Prostate gland (tissue), 2 donors: ENCODE measurements at regions not wholly inside any gene's neighbourhood (a gene's known extent, or its start where the extent isn't known, plus 50 kb on each side); places are given as distances from the start of the nearest gene placed in this dataset.

Experiments
- DNase-seq: peaks from one replicate; pipeline ENCODE4 v3.0.0-alpha.2; 2019; ENCODE audit warnings: low spot score
- H3K27ac ChIP-seq, 2 donors: fragments of 200-600 bp; sonication (generic); 2 replicates each; pipeline ENCODE4 v1.5.1; 2017 to 2019
- H3K27me3 ChIP-seq: fragments of 200-600 bp; sonication (generic); replicated peaks from 2 replicates; pipeline ENCODE4 v1.5.1; 2019; ENCODE audit not compliant: insufficient read depth
- H3K36me3 ChIP-seq, 2 donors: fragments of 200-600 bp; sonication (generic); 1 replicate in 1 of 2; 2 replicates in 1 of 2; pipeline versions ENCODE4 v1.5.1 to v1.8.1; 2017 to 2019
- H3K4me1 ChIP-seq: fragments of 200-600 bp; sonication (generic); replicated peaks from 2 replicates; pipeline ENCODE4 v1.5.1; 2019
- H3K4me3 ChIP-seq, 2 donors: fragments of 200-600 bp; sonication (generic); 2 replicates each; pipeline ENCODE4 v1.5.1; 2017 to 2019
- H3K9me3 ChIP-seq: fragments of 200-600 bp; sonication (generic); 2 replicates; pipeline ENCODE4 v1.5.1; 2017
- POLR2A ChIP-seq: fragments of 450-650 bp; IDR thresholded peaks from one replicate; pipeline ENCODE4 v1.6.1; 2016; ENCODE audit warnings: antibody characterized with exemption, mild to moderate bottlenecking
- POLR2AphosphoS5 ChIP-seq: sonication (generic); formaldehyde crosslinking; IDR thresholded peaks from one replicate; pipeline ENCODE4 v1.6.1; 2017; ENCODE audit warnings: antibody characterized with exemption
- WGBS: methylation state at CpG from one replicate; pipeline ENCODE4 v1.1.5; 2018; 5-methylcytosine and 5-hydroxymethylcytosine counted together
- intact Hi-C: fragments of 100-400 bp; cut with DNase I; formaldehyde crosslinking; loops from one replicate; pipeline ENCODE4 v1.14.2; 2022
- TF ChIP-seq, protein P1 (sequence below), 4 experiments: fragments of 200-600 bp in 2 of 4; fragments of 450-650 bp in 2 of 4; sonication (generic) in 2 of 4; IDR thresholded peaks; 1 replicate in 3 of 4; 2 replicates in 1 of 4; pipeline ENCODE4 v1.5.1; 2016 to 2019; ENCODE audit warnings: antibody characterized with exemption in 4 of 4, mild to moderate bottlenecking in 2 of 4, moderate library complexity in 2 of 4

DNA sequence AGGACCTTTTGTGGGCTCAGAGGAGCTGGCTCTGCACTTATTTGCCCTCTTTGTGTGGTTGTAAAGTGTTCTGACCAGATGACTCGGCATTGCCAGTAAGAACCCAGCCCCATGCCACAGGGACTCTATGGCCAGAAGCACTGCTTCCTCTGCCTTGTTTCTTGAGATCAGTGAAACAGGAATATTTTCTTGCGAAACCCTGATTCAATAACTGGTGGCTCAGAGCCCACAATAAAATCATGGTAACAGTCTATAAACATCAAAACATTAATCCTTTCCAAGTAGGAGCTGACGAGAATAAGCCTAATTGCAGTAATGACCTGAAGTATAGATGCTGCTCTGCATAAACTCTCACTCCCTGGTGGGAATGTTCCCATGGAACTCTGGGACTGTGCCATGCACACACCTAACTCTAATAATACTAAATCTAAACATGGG is 344.3 kb downstream of the ZNF608 start:
- WGBS = 11% methylated on average over 3 of the region's 3 CpGs
- peak; percentile 75 for DNase-seq
- Histone ChIP-seq H3K27me3 (no peaks in the 10 kb centered on the region), H3K4me1 (no peaks in the 10 kb centered on the region), H3K4me3 (no peak overlapping the region), H3K27ac (no peak overlapping the region), H3K9me3 (no peaks in the 10 kb centered on the region), H3K36me3 (no peaks in the 10 kb centered on the region)
- intact Hi-C loops = loop anchor here (5.0 kb wide), 1 partner anchor 345 kb away; the partner anchor contains the start of gene ZNF608
- TF ChIP-seq POLR2AphosphoS5 (peak; percentile 78), POLR2A (no peak)

DNA sequence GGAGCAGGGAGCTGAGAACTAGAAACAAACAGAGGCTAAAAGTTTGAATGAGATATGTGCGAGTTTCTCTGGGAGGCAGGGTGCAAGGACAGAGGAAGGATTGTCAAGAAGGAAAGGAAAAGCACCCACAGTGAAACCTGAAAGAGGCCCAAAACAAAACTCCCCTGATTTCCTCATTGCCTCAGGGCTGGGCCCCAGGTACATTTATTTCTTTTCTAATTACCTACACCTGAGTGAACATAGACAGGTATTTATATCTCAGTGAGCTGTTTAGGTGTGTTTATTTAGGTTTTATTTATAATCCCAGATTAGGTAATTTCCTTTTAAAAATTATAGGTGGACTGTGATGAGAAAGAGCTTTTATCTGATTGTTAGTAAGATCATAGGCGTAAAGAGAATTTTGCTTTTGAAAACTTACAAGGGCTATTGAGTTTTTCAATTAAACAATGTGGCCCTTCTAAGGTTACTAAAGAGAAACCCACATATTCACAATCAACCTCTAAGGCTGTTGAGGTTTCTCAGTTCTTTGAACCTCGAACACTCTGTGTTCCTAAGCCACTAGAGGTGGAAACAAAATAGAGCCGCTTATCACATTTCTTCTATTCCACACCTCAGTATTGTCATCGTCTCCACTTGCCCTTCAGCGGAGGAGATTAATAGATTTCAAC is 344.8 kb downstream of the ZNF608 start:
- TF ChIP-seq POLR2AphosphoS5 (no peak), POLR2A (no peak)
- TF ChIP-seq, protein P1, sequence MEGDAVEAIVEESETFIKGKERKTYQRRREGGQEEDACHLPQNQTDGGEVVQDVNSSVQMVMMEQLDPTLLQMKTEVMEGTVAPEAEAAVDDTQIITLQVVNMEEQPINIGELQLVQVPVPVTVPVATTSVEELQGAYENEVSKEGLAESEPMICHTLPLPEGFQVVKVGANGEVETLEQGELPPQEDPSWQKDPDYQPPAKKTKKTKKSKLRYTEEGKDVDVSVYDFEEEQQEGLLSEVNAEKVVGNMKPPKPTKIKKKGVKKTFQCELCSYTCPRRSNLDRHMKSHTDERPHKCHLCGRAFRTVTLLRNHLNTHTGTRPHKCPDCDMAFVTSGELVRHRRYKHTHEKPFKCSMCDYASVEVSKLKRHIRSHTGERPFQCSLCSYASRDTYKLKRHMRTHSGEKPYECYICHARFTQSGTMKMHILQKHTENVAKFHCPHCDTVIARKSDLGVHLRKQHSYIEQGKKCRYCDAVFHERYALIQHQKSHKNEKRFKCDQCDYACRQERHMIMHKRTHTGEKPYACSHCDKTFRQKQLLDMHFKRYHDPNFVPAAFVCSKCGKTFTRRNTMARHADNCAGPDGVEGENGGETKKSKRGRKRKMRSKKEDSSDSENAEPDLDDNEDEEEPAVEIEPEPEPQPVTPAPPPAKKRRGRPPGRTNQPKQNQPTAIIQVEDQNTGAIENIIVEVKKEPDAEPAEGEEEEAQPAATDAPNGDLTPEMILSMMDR (IDR thresholded peaks at IDR 0.05) = no peak
- no peak overlapping the region for H3K4me3 ChIP-seq
- no peak for DNase-seq
- WGBS = 42% methylated on average over 6 of the region's 6 CpGs
- H3K27ac ChIP-seq = no peak overlapping the region
- H3K9me3 ChIP-seq = no peaks in the 10 kb centered on the region
- no peaks in the 10 kb centered on the region for H3K4me1 ChIP-seq
- H3K36me3 ChIP-seq = no peaks in the 10 kb centered on the region
- intact Hi-C loops = loop anchor here (5.0 kb wide), 1 partner anchor 346 kb away; the partner anchor contains the start of gene ZNF608
- H3K27me3 ChIP-seq = no peaks in the 10 kb centered on the region

DNA sequence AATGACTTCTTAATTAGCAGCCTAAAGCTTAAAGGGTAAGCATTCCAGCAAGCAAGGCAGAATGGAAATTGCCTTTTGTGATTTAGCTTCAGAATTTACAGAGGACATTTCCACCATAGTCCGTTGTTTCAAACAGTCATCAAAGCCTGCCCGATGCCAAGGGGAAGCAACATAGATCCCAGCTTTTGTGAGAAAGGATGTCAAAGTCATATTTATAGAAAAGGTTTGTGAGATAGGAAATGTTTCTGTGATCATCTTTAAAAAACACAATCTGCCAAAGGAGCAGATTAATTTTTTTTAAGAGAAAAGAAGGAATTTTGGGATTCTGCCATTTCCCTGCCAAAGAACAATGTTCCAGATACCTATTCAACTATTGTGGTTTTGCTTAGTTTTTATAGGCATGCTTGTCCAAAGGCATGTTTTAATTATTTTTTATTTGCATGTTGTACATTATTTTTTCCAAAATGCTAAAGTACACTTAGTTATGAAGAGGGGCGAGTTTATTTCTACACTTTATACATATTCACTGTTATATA is 346.9 kb downstream of the ZNF608 start:
- Histone ChIP-seq H3K9me3 (no peaks in the 10 kb centered on the region), H3K27me3 (no peaks in the 10 kb centered on the region), H3K27ac (no peak overlapping the region), H3K36me3 (no peaks in the 10 kb centered on the region), H3K4me1 (no peaks in the 10 kb centered on the region), H3K4me3 (no peak overlapping the region)
- WGBS = 42% methylated on average over 3 of the region's 3 CpGs
- TF ChIP-seq POLR2AphosphoS5 (no peak), POLR2A (no peak)
- TF ChIP-seq, protein P1 (IDR thresholded peaks at IDR 0.05) = no peak
- DNase-seq = no peak
- intact Hi-C loops = no loop called here

DNA sequence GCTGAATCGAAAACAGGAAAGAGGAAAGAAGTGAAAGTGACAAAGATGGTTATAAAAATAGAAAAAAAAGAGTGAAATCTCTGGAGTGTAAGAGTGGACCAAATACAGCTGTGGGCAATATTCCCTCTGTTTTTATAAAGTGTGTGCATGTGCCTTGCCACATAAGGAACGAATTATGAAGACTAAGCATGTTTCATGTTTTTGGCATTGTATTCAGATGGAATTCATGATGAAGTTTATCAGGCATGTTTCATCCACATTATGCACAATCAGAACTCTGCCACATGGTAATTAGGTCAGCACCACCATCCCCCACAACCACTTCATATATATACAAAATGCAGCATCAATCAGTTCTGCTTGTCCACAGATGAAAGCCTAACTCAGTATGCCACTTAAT is 348.0 kb downstream of the ZNF608 start:
- Histone ChIP-seq H3K9me3 (no peaks in the 10 kb centered on the region), H3K27me3 (no peaks in the 10 kb centered on the region), H3K27ac (no peak overlapping the region), H3K4me3 (no peak overlapping the region), H3K36me3 (no peaks in the 10 kb centered on the region), H3K4me1 (no peaks in the 10 kb centered on the region)
- 25% methylated on average over 2 of the region's 2 CpGs for WGBS
- TF ChIP-seq POLR2A = no peak
- no peak for DNase-seq
- intact Hi-C loops = no loop called here

DNA sequence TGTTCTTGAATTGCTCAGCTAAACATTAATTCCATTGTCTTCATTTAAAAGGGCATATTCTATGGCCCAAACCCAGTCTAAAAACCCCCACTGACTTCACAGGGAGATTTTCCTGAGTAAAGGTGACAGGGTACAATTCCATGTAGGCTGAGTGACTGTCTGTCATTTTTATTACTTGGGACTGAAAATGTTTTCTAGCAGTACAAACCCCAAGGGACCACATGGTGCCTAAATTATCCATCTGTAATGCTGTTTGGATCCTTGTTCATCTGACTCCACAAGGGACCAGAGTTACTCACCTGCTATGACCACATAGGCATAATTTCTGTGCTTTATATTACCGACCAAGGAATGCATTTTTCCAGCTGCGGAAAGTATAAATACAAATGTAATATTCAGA is 349.1 kb downstream of the ZNF608 start:
- H3K4me3 ChIP-seq = no peak overlapping the region
- TF ChIP-seq POLR2A = no peak
- no peaks in the 10 kb centered on the region for H3K27me3 ChIP-seq
- no peak for DNase-seq
- intact Hi-C loops = no loop called here
- no peaks in the 10 kb centered on the region for H3K36me3 ChIP-seq
- WGBS = 96% methylated on average over 2 of the region's 2 CpGs
- H3K4me1 ChIP-seq = no peaks in the 10 kb centered on the region
- H3K27ac ChIP-seq = no peak overlapping the region
- no peaks in the 10 kb centered on the region for H3K9me3 ChIP-seq

DNA sequence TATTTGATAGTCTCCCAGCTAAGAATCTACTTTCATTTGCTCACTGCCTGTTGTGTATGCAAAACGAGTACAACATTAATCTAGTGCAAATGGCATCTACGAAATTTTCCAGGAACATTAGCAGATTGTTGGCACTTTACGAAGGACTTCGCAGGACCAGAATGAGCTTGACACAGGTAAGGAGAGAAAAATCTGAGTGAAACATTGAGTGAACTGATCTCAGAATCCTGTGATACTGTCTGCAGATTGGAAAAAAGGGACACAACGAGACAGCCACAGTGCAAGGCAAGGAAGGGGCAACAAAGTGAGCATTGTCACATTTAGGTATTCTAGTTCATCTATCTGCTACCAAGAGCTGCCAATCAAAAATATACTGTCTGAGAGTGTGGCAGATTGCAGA is 350.5 kb downstream of the ZNF608 start:
- no peak overlapping the region for H3K27ac ChIP-seq
- WGBS = 86% methylated on average over 5 of the region's 5 CpGs
- intact Hi-C loops = no loop called here

DNA sequence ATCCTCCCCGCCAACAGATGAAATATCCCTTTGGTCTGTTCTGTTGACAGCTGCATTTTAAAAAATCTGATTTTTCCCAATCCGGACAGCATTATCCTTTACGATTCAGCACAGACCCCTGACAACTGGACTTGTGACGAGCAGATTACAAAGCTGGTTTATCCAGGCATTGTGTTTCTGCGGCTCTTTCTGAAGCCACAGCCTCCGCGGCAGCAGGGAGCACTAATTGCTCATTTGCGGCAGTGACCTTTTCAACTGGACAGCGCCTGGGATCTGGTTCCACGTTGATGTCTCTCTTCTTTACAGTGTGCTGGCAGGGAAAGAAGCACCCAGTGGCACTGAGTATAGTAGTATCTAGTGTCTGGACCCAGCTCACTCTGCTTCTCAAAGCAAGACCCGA is 351.2 kb downstream of the ZNF608 start:
- Histone ChIP-seq H3K4me1 (no peaks in the 10 kb centered on the region), H3K36me3 (no peaks in the 10 kb centered on the region), H3K27me3 (no peaks in the 10 kb centered on the region), H3K4me3 (no peak overlapping the region), H3K27ac (no peak overlapping the region), H3K9me3 (no peaks in the 10 kb centered on the region)
- TF ChIP-seq POLR2A = no peak
- TF ChIP-seq POLR2AphosphoS5 = no peak
- WGBS = 73% methylated on average over 11 of the region's 11 CpGs
- DNase-seq = no peak
- intact Hi-C loops = no loop called here

More for the DNA sequence above, 350.5 kb downstream of the ZNF608 start:
- Histone ChIP-seq H3K4me3 (no peak overlapping the region), H3K4me1 (no peaks in the 10 kb centered on the region), H3K36me3 (no peaks in the 10 kb centered on the region), H3K9me3 (no peaks in the 10 kb centered on the region), H3K27me3 (no peaks in the 10 kb centered on the region)
- no peak for TF ChIP-seq POLR2AphosphoS5
- DNase-seq = no peak
